Hepatic stellate cell (primary cell): ENCODE measurements at regions not wholly inside any gene's neighbourhood (a gene's known extent, or its start where the extent isn't known, plus 50 kb on each side); places are given as distances from the start of the nearest gene placed in this dataset.

Source experiments
- DNase-seq: peaks from one replicate; pipeline ENCODE4 v3.0.0; 2011; ENCODE audit warnings: low spot score

- no peak for DNase-seq
Measured at GRCh38 chr1:87926131-87926830, 597.6 kb downstream of the LMO4 start.

- no peak for DNase-seq
Measured at GRCh38 chr1:87926921-87927320, 598.2 kb downstream of the LMO4 start.

GRCh38 chr1:87927391-87928280 lies 599.0 kb downstream of the LMO4 start:
- no peak for DNase-seq

GRCh38 chr1:87928623-87929022 lies 599.9 kb downstream of the LMO4 start:
- no peak for DNase-seq

GRCh38 chr1:87929906-87930305 lies 601.2 kb downstream of the LMO4 start:
- no peak for DNase-seq

GRCh38 chr1:87930796-87931195 lies 602.1 kb downstream of the LMO4 start:
- DNase-seq = no peak

- DNase-seq = no peak
Measured at GRCh38 chr1:87933171-87933570, 604.5 kb downstream of the LMO4 start.

- DNase-seq = no peak
Measured at GRCh38 chr1:87935130-87935529, 606.5 kb downstream of the LMO4 start.

- no peak for DNase-seq
Measured at GRCh38 chr1:87937831-87938395, 609.2 kb downstream of the LMO4 start.

- DNase-seq = no peak
Measured at GRCh38 chr1:87938631-87939030, 610.0 kb downstream of the LMO4 start.

GRCh38 chr1:87939444-87939843 lies 610.8 kb downstream of the LMO4 start:
- DNase-seq = no peak

GRCh38 chr1:87940421-87940820 lies 611.7 kb downstream of the LMO4 start:
- no peak for DNase-seq

- no peak for DNase-seq
Measured at GRCh38 chr1:87941337-87941946, 612.8 kb downstream of the LMO4 start.

GRCh38 chr1:87942165-87942564 lies 613.5 kb downstream of the LMO4 start:
- no peak for DNase-seq

GRCh38 chr1:87949711-87950110 lies 621.0 kb downstream of the LMO4 start:
- DNase-seq = no peak

GRCh38 chr1:87950369-87950768 lies 621.7 kb downstream of the LMO4 start:
- no peak for DNase-seq

- DNase-seq = no peak
Measured at GRCh38 chr1:87951409-87951808, 622.7 kb downstream of the LMO4 start.

- DNase-seq = no peak
Measured at GRCh38 chr1:87951852-87952251, 623.2 kb downstream of the LMO4 start.

GRCh38 chr1:87953121-87953520 lies 624.4 kb downstream of the LMO4 start:
- no peak for DNase-seq

- DNase-seq = no peak
Measured at GRCh38 chr1:87953732-87954344, 625.2 kb downstream of the LMO4 start.

GRCh38 chr1:87955038-87955437 lies 626.4 kb downstream of the LMO4 start:
- no peak for DNase-seq

GRCh38 chr1:87956072-87956471 lies 627.4 kb downstream of the LMO4 start:
- peak; percentile 40 for DNase-seq
